Effector memory CD8-positive, alpha-beta T cell (primary cell): ENCODE measurements at regions not wholly inside any gene's neighbourhood (a gene's known extent, or its start where the extent isn't known, plus 50 kb on each side); places are given as distances from the start of the nearest gene placed in this dataset.

Source experiments
- ATAC-seq: fragments of 150-1000 bp; cut with Tn5 transposase; replicated peaks from 2 replicates; pipeline ENCODE4 v1.10.0; 2021; ENCODE audit warnings: mild to moderate bottlenecking, moderate library complexity
- DNase-seq, 3 experiments: peaks; one replicate each; pipeline ENCODE4 v3.0.0; 2021
- H3K27ac Mint-ChIP-seq, 2 donors: one replicate each; pipeline ENCODE4 v1.8.0; 2022; ENCODE audit warnings: mild to moderate bottlenecking in 2 of 2, mixed read lengths in 2 of 2, moderate library complexity in 2 of 2
- H3K27me3 Mint-ChIP-seq, 2 donors: one replicate each; pipeline ENCODE4 v1.8.0; 2022; ENCODE audit warnings: mixed read lengths in 2 of 2
- H3K36me3 Mint-ChIP-seq: one replicate; pipeline ENCODE4 v1.8.0; 2022; ENCODE audit warnings: mild to moderate bottlenecking, moderate library complexity, mixed read lengths; ENCODE audit not compliant: insufficient read depth
- H3K4me1 Mint-ChIP-seq, 2 donors: one replicate each; pipeline ENCODE4 v1.8.0; 2022; ENCODE audit warnings: low read depth in 2 of 2, mixed read lengths in 2 of 2
- H3K4me3 Mint-ChIP-seq, 2 donors: one replicate each; pipeline ENCODE4 v1.8.0; 2022; ENCODE audit warnings: mild to moderate bottlenecking in 2 of 2, mixed read lengths in 2 of 2, moderate library complexity in 2 of 2
- H3K9me3 Mint-ChIP-seq, 2 donors: one replicate each; pipeline ENCODE4 v1.8.0; 2022; ENCODE audit warnings: mixed read lengths in 2 of 2

- Mint-ChIP-seq H3K27ac (no peak overlapping the region), H3K36me3 (no peaks in the 10 kb centered on the region), H3K4me3 (no peak overlapping the region), H3K27me3 (no peaks in the 10 kb centered on the region), H3K4me1 (no peaks in the 10 kb centered on the region), H3K9me3 (peaks cover 13 to 30% of the 10 kb centered on the region in 2 donors)
- ATAC-seq (no peak), DNase-seq (no peak)
These were observed 874.0 kb upstream of the EPHA5 start for GRCh38 chr4:66544281-66544680.

GRCh38 chr4:66539745-66540144 lies 869.5 kb upstream of the EPHA5 start:
- Mint-ChIP-seq H3K4me1 (no peaks in the 10 kb centered on the region), H3K36me3 (no peaks in the 10 kb centered on the region), H3K27ac (no peak overlapping the region), H3K4me3 (no peak overlapping the region), H3K9me3 (peaks cover 4 to 8% of the 10 kb centered on the region in 2 donors), H3K27me3 (no peaks in the 10 kb centered on the region)
- DNase-seq (no peak), ATAC-seq (no peak)

- no peak overlapping the region for H3K27ac Mint-ChIP-seq
- peaks cover 15 to 20% of the 10 kb centered on the region in 2 donors for H3K9me3 Mint-ChIP-seq
- no peak overlapping the region for H3K4me3 Mint-ChIP-seq
- ATAC-seq (no peak), DNase-seq (no peak)
- no peaks in the 10 kb centered on the region for H3K4me1 Mint-ChIP-seq
- no peaks in the 10 kb centered on the region for H3K27me3 Mint-ChIP-seq
- no peaks in the 10 kb centered on the region for H3K36me3 Mint-ChIP-seq
These were observed 854.5 kb upstream of the EPHA5 start for GRCh38 chr4:66524781-66525180.

- Mint-ChIP-seq H3K36me3 (no peaks in the 10 kb centered on the region), H3K9me3 (peaks cover 11 to 13% of the 10 kb centered on the region in 2 donors), H3K4me1 (no peaks in the 10 kb centered on the region), H3K27me3 (no peaks in the 10 kb centered on the region), H3K4me3 (no peak overlapping the region), H3K27ac (no peak overlapping the region)
- DNase-seq (no peak), ATAC-seq (no peak)
These were observed 852.0 kb upstream of the EPHA5 start for GRCh38 chr4:66522244-66522643.

GRCh38 chr4:66516940-66517339 lies 846.7 kb upstream of the EPHA5 start:
- ATAC-seq: no peak
- Mint-ChIP-seq H3K4me3 (no peak overlapping the region), H3K27ac (no peak overlapping the region), H3K9me3 (peaks cover 0 to 6% of the 10 kb centered on the region in 2 donors), H3K27me3 (no peaks in the 10 kb centered on the region), H3K4me1 (no peaks in the 10 kb centered on the region), H3K36me3 (no peaks in the 10 kb centered on the region)
- no peak for DNase-seq

- H3K27me3 Mint-ChIP-seq: no peaks in the 10 kb centered on the region
- DNase-seq (no peak), ATAC-seq (no peak)
- no peak overlapping the region for H3K27ac Mint-ChIP-seq
- H3K4me1 Mint-ChIP-seq: no peaks in the 10 kb centered on the region
- H3K36me3 Mint-ChIP-seq: no peaks in the 10 kb centered on the region
- H3K9me3 Mint-ChIP-seq: peaks cover 7 to 8% of the 10 kb centered on the region in 2 donors
- no peak overlapping the region for H3K4me3 Mint-ChIP-seq
These were observed 836.7 kb upstream of the EPHA5 start for GRCh38 chr4:66506985-66507384.

- no peak for ATAC-seq
- Mint-ChIP-seq H3K36me3 (no peaks in the 10 kb centered on the region), H3K27ac (no peak overlapping the region), H3K27me3 (no peaks in the 10 kb centered on the region), H3K9me3 (peaks cover 3 to 7% of the 10 kb centered on the region in 2 donors), H3K4me1 (no peaks in the 10 kb centered on the region), H3K4me3 (no peak overlapping the region)
- DNase-seq: no peak
These were observed 831.7 kb upstream of the EPHA5 start for GRCh38 chr4:66501997-66502396.

- DNase-seq (no peak), ATAC-seq (no peak)
- Mint-ChIP-seq H3K4me1 (no peaks in the 10 kb centered on the region), H3K9me3 (peaks cover 7 to 16% of the 10 kb centered on the region in 2 donors), H3K4me3 (no peak overlapping the region), H3K27ac (no peak overlapping the region), H3K27me3 (no peaks in the 10 kb centered on the region), H3K36me3 (no peaks in the 10 kb centered on the region)
These were observed 820.4 kb upstream of the EPHA5 start for GRCh38 chr4:66490729-66491128.

- no peak overlapping the region for H3K4me3 Mint-ChIP-seq
These were observed 819.6 kb upstream of the EPHA5 start for GRCh38 chr4:66489783-66490452.

GRCh38 chr4:66489370-66489769 lies 819.1 kb upstream of the EPHA5 start:
- Mint-ChIP-seq H3K27me3 (no peaks in the 10 kb centered on the region), H3K27ac (no peak overlapping the region), H3K4me3 (no peak overlapping the region), H3K4me1 (no peaks in the 10 kb centered on the region), H3K9me3 (peaks cover 7 to 16% of the 10 kb centered on the region in 2 donors), H3K36me3 (no peaks in the 10 kb centered on the region)
- ATAC-seq (no peak), DNase-seq (no peak)

More at GRCh38 chr4:66489783-66490452, 819.6 kb upstream of the EPHA5 start:
- no peak for DNase-seq
- Mint-ChIP-seq H3K36me3 (no peaks in the 10 kb centered on the region), H3K4me1 (no peaks in the 10 kb centered on the region), H3K9me3 (peaks cover 7 to 16% of the 10 kb centered on the region in 2 donors), H3K27ac (no peak overlapping the region), H3K27me3 (no peaks in the 10 kb centered on the region)
- ATAC-seq: no peak

GRCh38 chr4:66486068-66486467 lies 815.8 kb upstream of the EPHA5 start:
- Mint-ChIP-seq H3K4me3 (no peak overlapping the region), H3K27me3 (no peaks in the 10 kb centered on the region), H3K4me1 (no peaks in the 10 kb centered on the region), H3K36me3 (no peaks in the 10 kb centered on the region), H3K27ac (no peak overlapping the region), H3K9me3 (peaks cover 5 to 16% of the 10 kb centered on the region in 2 donors)
- no peak for ATAC-seq
- no peak for DNase-seq

GRCh38 chr4:66482186-66482585 lies 811.9 kb upstream of the EPHA5 start:
- no peak overlapping the region for H3K4me3 Mint-ChIP-seq
- H3K9me3 Mint-ChIP-seq: peaks cover 0 to 8% of the 10 kb centered on the region in 2 donors
- H3K4me1 Mint-ChIP-seq: no peaks in the 10 kb centered on the region
- no peak overlapping the region for H3K27ac Mint-ChIP-seq
- H3K36me3 Mint-ChIP-seq: no peaks in the 10 kb centered on the region
- ATAC-seq (no peak), DNase-seq (no peak)
- no peaks in the 10 kb centered on the region for H3K27me3 Mint-ChIP-seq

GRCh38 chr4:66475596-66475995 lies 805.3 kb upstream of the EPHA5 start:
- ATAC-seq (no peak), DNase-seq (no peak)
- H3K36me3 Mint-ChIP-seq: no peaks in the 10 kb centered on the region
- H3K27ac Mint-ChIP-seq: no peak overlapping the region
- no peaks in the 10 kb centered on the region for H3K4me1 Mint-ChIP-seq
- H3K4me3 Mint-ChIP-seq: no peak overlapping the region
- H3K9me3 Mint-ChIP-seq: peaks cover 0 to 8% of the 10 kb centered on the region in 2 donors
- H3K27me3 Mint-ChIP-seq: no peaks in the 10 kb centered on the region

- H3K27me3 Mint-ChIP-seq: no peaks in the 10 kb centered on the region
- no peak for DNase-seq
- no peaks in the 10 kb centered on the region for H3K36me3 Mint-ChIP-seq
- peaks cover 12 to 21% of the 10 kb centered on the region in 2 donors for H3K9me3 Mint-ChIP-seq
- H3K27ac Mint-ChIP-seq: no peak overlapping the region
- H3K4me3 Mint-ChIP-seq: no peak overlapping the region
- ATAC-seq: no peak
- no peaks in the 10 kb centered on the region for H3K4me1 Mint-ChIP-seq
These were observed 794.8 kb upstream of the EPHA5 start for GRCh38 chr4:66465111-66465510.
